GM19099 (cell line): ENCODE measurements at regions not wholly inside any gene's neighbourhood (a gene's known extent, or its start where the extent isn't known, plus 50 kb on each side); places are given as distances from the start of the nearest gene placed in this dataset.

ENCODE experiments used
- POLR2A ChIP-seq: IDR thresholded peaks from 3 replicates; pipeline ENCODE4 v1.6.1; 2011; ENCODE audit warnings: low read depth; ENCODE audit not compliant: insufficient read length; ENCODE audit errors: extremely low read depth

- TF ChIP-seq POLR2A = no peak
These were observed 201.0 kb upstream of the RAI14 start for GRCh38 chr5:34455098-34455497.

GRCh38 chr5:34459908-34460307, 196.2 kb upstream of the RAI14 start:
- no peak for TF ChIP-seq POLR2A

GRCh38 chr5:34460496-34460895, 195.6 kb upstream of the RAI14 start:
- TF ChIP-seq POLR2A = no peak

DNA sequence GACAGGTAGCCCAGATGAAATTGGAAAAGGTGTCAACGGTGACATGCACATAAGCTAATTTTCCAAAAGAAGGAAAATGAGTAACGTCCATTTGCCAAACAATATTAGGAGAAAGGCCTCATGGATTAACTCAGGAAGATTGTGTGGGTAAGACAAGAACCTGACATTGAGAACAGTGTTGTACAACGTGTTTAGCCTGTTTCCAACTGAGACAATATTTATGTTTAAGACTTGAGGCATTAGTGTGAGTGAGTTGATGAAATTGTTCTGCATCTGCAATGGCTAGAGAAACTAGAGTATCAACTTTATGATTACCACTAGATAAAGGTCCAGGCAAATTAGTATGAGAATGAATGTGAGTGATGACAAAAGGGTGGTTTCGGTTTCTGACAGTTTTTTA, 191.3 kb upstream of the RAI14 start:
- TF ChIP-seq POLR2A = no peak

GRCh38 chr5:34467436-34467835, 188.7 kb upstream of the RAI14 start:
- TF ChIP-seq POLR2A = no peak

GRCh38 chr5:34469971-34470370, 186.2 kb upstream of the RAI14 start:
- TF ChIP-seq POLR2A = no peak

DNA sequence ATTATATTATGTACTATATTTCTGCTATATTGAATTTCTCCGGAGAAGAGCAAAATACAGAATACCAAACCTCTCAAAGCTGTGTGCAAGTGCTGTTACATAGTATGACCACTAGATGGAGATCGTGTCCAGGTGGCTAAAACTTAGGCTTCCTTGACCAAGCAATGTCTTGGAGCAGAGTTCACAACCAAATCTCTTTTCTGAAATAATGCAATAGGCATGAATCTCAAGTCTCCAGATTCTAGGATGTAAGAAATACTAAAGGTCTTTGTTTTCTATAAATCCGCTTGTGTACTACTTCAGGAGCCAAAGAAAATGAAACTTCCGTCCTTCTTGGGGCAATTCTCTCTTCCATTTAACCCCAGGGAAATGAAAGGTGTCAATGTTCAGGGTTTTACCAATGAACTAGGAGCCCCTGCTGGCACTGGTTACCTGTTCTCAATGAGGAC, 181.5 kb upstream of the RAI14 start:
- no peak for TF ChIP-seq POLR2A

- TF ChIP-seq POLR2A = no peak
These were observed 180.7 kb upstream of the RAI14 start for GRCh38 chr5:34475249-34475966.

DNA sequence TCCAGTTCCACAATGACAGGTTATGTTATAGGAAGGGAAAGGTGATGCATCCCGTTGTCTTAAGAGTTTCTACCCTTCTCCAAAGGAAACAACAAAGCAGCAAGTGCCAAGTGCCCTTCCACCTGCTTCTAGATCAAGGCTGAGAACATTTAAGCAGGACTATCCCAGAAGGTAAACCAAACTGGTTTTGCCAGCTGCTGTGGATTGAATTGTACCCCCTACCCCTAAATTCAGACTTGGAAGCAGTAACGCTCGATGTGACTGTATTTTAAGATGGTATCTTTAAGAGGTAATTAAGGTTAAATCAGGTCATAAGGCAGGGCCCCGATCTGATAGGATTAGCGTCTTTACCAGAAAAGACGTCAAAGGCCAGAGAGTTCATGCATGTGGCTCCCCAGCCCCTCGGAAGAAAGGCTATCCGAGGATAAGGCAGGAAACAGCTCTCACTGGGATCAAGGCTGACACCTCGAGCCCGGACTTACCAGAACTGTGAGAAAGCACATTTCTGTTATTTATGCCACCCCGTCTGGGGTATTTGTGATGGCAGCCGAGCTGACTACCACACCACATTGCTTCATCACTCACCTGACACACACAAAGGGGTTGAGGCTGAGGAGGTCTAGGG, 179.1 kb upstream of the RAI14 start:
- TF ChIP-seq POLR2A = no peak

DNA sequence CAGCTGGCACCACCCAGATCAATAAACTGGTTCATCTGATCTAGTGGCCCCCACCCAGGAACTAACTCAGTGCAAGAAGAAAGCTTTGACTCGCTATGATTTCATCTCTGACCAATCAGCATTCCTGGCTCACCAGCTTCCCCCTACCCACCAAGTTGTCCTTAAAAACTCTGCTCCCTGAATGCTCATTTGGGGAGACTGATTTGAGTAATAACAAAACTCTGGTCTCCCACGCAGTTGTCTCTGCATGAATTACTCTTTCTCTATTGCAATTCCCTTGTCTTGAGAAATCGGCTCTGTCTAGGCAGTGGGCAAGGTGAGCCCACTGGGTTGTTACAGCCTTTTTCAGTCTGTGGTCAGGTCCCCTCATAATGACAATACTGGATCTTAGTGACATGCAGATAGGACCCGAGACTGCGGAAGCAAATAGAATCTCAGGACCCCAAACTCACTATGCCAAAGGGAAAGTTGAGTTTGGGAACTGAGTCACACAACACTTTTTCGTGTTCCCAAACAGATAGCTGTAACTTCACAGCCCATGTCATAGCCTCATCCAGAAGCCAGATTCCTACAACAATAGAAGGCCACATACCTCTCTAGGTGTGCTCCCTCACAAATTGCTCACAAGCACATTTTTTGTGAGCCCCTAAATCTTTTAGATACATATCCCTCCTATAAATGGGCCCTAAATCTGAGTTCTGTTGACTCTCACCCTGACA, 175.2 kb upstream of the RAI14 start:
- no peak for TF ChIP-seq POLR2A

GRCh38 chr5:34483442-34484033, 172.6 kb upstream of the RAI14 start:
- TF ChIP-seq POLR2A = no peak

DNA sequence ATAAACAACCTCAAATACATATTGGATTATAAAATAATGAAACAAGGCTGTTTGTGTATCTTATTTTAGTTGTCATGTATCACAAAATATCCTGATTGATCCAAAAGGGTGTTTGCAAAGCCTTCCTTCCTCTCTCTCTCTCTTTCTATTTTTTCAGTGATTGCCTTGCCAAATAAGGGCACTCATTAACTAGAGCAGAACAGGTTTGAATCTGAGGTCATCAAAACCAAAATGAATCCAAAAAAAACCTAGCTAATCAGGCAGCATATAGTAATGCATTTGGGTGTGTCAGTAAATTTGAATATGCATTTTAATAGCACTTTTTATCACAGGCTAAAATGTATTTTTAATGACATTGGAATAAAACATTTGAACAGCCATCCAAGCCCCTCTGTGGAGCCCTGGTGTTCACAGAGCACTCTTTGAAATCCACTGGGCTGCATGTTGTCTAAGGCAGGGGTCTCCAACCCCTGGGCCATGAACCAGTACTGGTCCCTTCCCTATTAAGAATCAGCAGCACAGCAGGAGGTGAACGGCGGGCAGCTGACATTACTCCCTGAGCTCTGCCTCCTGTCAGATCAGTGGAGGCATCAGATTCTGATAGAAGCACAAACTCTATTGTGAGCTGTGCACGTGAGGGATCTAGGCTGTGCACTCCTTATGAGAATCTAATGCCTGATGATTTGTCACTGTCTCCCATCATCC, 171.8 kb upstream of the RAI14 start:
- TF ChIP-seq POLR2A = no peak

- TF ChIP-seq POLR2A = no peak
These were observed 170.4 kb upstream of the RAI14 start for GRCh38 chr5:34485768-34486030.

DNA sequence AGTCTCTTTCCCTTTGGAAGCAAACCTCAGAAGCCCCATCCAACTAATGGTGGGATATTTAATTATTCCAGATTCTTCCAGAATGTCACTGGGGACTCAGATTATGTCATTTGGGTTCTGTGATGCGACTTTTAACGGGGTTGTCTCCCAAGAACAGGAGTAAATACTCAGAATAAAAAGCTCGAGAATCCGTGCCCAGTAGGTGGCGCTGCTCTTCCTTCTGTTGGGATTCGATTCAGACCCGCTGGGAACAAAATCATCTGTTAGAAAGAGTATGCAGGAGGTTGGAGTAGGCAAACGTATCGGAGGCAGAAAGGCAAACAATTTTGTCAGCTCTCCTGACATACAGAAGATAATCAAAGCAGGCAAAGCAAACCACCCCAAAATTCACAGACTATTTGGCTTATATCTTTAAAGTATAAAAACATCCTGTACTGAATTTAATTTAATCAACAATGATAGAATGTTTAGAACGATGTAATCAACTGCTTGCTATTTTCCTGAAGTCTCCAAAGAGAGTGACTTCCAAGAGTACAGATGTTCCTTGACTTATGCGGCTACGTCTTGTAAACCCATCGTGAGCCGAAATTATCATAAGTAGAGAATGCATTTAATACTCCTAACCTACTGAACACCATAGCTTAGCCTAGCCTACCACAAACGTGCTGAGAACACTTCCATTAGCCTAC, 169.8 kb upstream of the RAI14 start:
- TF ChIP-seq POLR2A = no peak

- no peak for TF ChIP-seq POLR2A
These were observed 169.3 kb upstream of the RAI14 start for GRCh38 chr5:34486849-34487158.
